Glutamatergic neuron (in vitro differentiated cells): ENCODE measurements at regions not wholly inside any gene's neighbourhood (a gene's known extent, or its start where the extent isn't known, plus 50 kb on each side); places are given as distances from the start of the nearest gene placed in this dataset.

ENCODE experiments used
- DNase-seq: peaks from one replicate; pipeline ENCODE4 v3.0.0; 2022
- H3K27ac Mint-ChIP-seq: one replicate; pipeline ENCODE4 v1.8.0; 2020; ENCODE audit warnings: mild to moderate bottlenecking, mixed read lengths, inconsistent platforms; ENCODE audit not compliant: unreplicated experiment
- H3K27me3 Mint-ChIP-seq: one replicate; pipeline ENCODE4 v1.8.0; 2020; ENCODE audit warnings: mild to moderate bottlenecking, moderate library complexity, mixed read lengths, inconsistent platforms; ENCODE audit not compliant: unreplicated experiment
- H3K36me3 Mint-ChIP-seq: one replicate; pipeline ENCODE4 v1.8.0; 2020; ENCODE audit warnings: mild to moderate bottlenecking, mixed read lengths, inconsistent platforms; ENCODE audit not compliant: unreplicated experiment
- H3K4me1 Mint-ChIP-seq: one replicate; pipeline ENCODE4 v1.8.0; 2020; ENCODE audit warnings: mild to moderate bottlenecking, low read depth, mixed read lengths, inconsistent platforms; ENCODE audit not compliant: unreplicated experiment
- H3K4me3 Mint-ChIP-seq: one replicate; pipeline ENCODE4 v1.8.0; 2020; ENCODE audit warnings: mild to moderate bottlenecking, mixed read lengths, inconsistent platforms; ENCODE audit not compliant: unreplicated experiment
- H3K9me3 Mint-ChIP-seq: one replicate; pipeline ENCODE4 v1.8.0; 2020; ENCODE audit warnings: mild to moderate bottlenecking, moderate library complexity, mixed read lengths, inconsistent platforms; ENCODE audit not compliant: unreplicated experiment
- CTCF ChIP-seq: fragments of 200-600 bp; sonication (generic); IDR thresholded peaks from one replicate; pipeline ENCODE4 v1.5.0; 2021; ENCODE audit not compliant: partially characterized antibody, unreplicated experiment

GRCh38 chr13:36549126-36549702 lies 116.9 kb downstream of the CCNA1 start:
- Mint-ChIP-seq H3K4me1 (peaks cover 52% of the 10 kb centered on the region), H3K4me3 (peak overlapping the region; percentile 75), H3K36me3 (peaks cover 7% of the 10 kb centered on the region), H3K9me3 (peaks cover 12% of the 10 kb centered on the region), H3K27ac (peak overlapping the region; percentile 98), H3K27me3 (no peaks in the 10 kb centered on the region)
- no peak for DNase-seq
- TF ChIP-seq CTCF: no peak

GRCh38 chr13:36549755-36550154 lies 117.5 kb downstream of the CCNA1 start:
- peaks cover 12% of the 10 kb centered on the region for H3K9me3 Mint-ChIP-seq
- peak overlapping the region; percentile 75 for H3K4me3 Mint-ChIP-seq
- peak overlapping the region; percentile 98 for H3K27ac Mint-ChIP-seq
- TF ChIP-seq CTCF: no peak
- H3K27me3 Mint-ChIP-seq: no peaks in the 10 kb centered on the region
- H3K36me3 Mint-ChIP-seq: peaks cover 7% of the 10 kb centered on the region
- DNase-seq: peak; percentile 83
- H3K4me1 Mint-ChIP-seq: peaks cover 52% of the 10 kb centered on the region

GRCh38 chr13:36550177-36550576 lies 117.9 kb downstream of the CCNA1 start:
- Mint-ChIP-seq H3K27ac (peak overlapping the region; percentile 98), H3K4me3 (peak overlapping the region; percentile 75), H3K36me3 (peaks cover 7% of the 10 kb centered on the region)

GRCh38 chr13:36551445-36551844 lies 119.2 kb downstream of the CCNA1 start:
- Mint-ChIP-seq H3K36me3 (peaks cover 7% of the 10 kb centered on the region), H3K4me1 (peaks cover 52% of the 10 kb centered on the region), H3K9me3 (peaks cover 12% of the 10 kb centered on the region), H3K27ac (peak overlapping the region; percentile 86), H3K4me3 (no peak overlapping the region), H3K27me3 (no peaks in the 10 kb centered on the region)
- TF ChIP-seq CTCF: no peak
- no peak for DNase-seq

More at GRCh38 chr13:36550177-36550576, 117.9 kb downstream of the CCNA1 start:
- no peak for DNase-seq
- peaks cover 52% of the 10 kb centered on the region for H3K4me1 Mint-ChIP-seq
- H3K27me3 Mint-ChIP-seq: no peaks in the 10 kb centered on the region
- peaks cover 12% of the 10 kb centered on the region for H3K9me3 Mint-ChIP-seq
- no peak for TF ChIP-seq CTCF

- Mint-ChIP-seq H3K27me3 (no peaks in the 10 kb centered on the region), H3K4me1 (peaks cover 49% of the 10 kb centered on the region), H3K4me3 (no peak overlapping the region), H3K9me3 (peaks cover 12% of the 10 kb centered on the region), H3K36me3 (peaks cover 7% of the 10 kb centered on the region), H3K27ac (peak overlapping the region; percentile 72)
- TF ChIP-seq CTCF: no peak
- DNase-seq: no peak
Measured at GRCh38 chr13:36552334-36552733, 120.0 kb downstream of the CCNA1 start.
